Endothelial cell of umbilical vein (primary cell): ENCODE measurements at regions not wholly inside any gene's neighbourhood (a gene's known extent, or its start where the extent isn't known, plus 50 kb on each side); places are given as distances from the start of the nearest gene placed in this dataset.

Source experiments
- EZH2 ChIP-seq: IDR thresholded peaks from 2 replicates; pipeline ENCODE4 v1.6.1; 2012; ENCODE audit warnings: borderline replicate concordance, low read depth, mild to moderate bottlenecking, moderate library complexity, low read length, inconsistent platforms; ENCODE audit not compliant: severe bottlenecking
- FOS ChIP-seq: IDR thresholded peaks from 2 replicates; pipeline ENCODE4 v1.6.1; 2011; ENCODE audit warnings: mild to moderate bottlenecking, low read length, moderate library complexity, borderline replicate concordance; ENCODE audit not compliant: insufficient read depth
- GATA2 ChIP-seq: IDR thresholded peaks from 2 replicates; pipeline ENCODE4 v1.7.0; 2011; ENCODE audit warnings: low read depth, mild to moderate bottlenecking, moderate library complexity, mixed read lengths, low read length; ENCODE audit not compliant: insufficient read length, insufficient read depth
- JUN ChIP-seq: IDR thresholded peaks from 2 replicates; pipeline ENCODE4 v1.6.1; 2011; ENCODE audit warnings: borderline replicate concordance, low read depth; ENCODE audit not compliant: insufficient read length, insufficient read depth
- MYC ChIP-seq: IDR thresholded peaks from one replicate; pipeline ENCODE4 v1.6.1; 2011; ENCODE audit warnings: mild to moderate bottlenecking, low read depth, low read length
- POLR2A ChIP-seq: IDR thresholded peaks from 2 replicates; pipeline ENCODE4 v1.6.1; 2012; ENCODE audit warnings: low read depth, mild to moderate bottlenecking, control low read depth, low read length
- POLR2AphosphoS5 ChIP-seq: IDR thresholded peaks from 2 replicates; pipeline ENCODE4 v1.6.1; 2012; ENCODE audit warnings: low read depth, mild to moderate bottlenecking, control low read depth, low read length, moderate library complexity; ENCODE audit not compliant: insufficient read depth
- TF ChIP-seq, protein P1 (sequence below), 2 donors: IDR thresholded peaks; 1 replicate in 1 of 2; 2 replicates in 1 of 2; pipeline ENCODE4 v1.5.1; 2011; ENCODE audit warnings: low read length in 2 of 2, mild to moderate bottlenecking in 2 of 2, moderate library complexity in 2 of 2, control low read depth in 1 of 2, inconsistent platforms in 1 of 2, low read depth in 1 of 2; ENCODE audit not compliant: insufficient read depth in 1 of 2; ENCODE audit errors: extremely low read depth in 1 of 2

DNA sequence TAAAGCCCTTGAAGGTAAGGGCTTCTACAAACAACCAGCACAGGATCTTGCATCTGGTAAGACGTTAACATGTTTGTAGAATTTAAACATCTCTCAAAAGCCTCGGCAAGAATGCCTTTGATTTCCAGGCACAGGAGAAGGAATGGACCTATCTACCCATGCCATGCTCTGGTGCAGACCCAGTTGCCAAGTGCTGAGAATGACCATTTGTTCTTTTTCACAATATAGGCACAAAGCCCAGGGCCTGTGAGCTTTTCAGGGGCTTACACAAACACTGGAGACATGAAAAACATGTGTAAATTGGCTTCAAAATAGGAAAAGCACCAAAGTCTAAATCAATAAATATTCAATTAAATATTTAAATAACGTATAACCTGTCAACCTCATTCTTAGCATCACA, 266.9 kb upstream of the TTC14 start:
- no peak for TF ChIP-seq POLR2AphosphoS5
- no peak for TF ChIP-seq JUN
- TF ChIP-seq, protein P1, sequence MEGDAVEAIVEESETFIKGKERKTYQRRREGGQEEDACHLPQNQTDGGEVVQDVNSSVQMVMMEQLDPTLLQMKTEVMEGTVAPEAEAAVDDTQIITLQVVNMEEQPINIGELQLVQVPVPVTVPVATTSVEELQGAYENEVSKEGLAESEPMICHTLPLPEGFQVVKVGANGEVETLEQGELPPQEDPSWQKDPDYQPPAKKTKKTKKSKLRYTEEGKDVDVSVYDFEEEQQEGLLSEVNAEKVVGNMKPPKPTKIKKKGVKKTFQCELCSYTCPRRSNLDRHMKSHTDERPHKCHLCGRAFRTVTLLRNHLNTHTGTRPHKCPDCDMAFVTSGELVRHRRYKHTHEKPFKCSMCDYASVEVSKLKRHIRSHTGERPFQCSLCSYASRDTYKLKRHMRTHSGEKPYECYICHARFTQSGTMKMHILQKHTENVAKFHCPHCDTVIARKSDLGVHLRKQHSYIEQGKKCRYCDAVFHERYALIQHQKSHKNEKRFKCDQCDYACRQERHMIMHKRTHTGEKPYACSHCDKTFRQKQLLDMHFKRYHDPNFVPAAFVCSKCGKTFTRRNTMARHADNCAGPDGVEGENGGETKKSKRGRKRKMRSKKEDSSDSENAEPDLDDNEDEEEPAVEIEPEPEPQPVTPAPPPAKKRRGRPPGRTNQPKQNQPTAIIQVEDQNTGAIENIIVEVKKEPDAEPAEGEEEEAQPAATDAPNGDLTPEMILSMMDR (IDR thresholded peaks at IDR 0.05; ENCODE audit: extremely low read depth in 1 of 2, insufficient read depth in 1 of 2, low read depth in 1 of 2, low read length in 2 of 2) = no peak
- TF ChIP-seq MYC = no peak
- TF ChIP-seq GATA2 = no peak
- TF ChIP-seq EZH2 = no peak
- no peak for TF ChIP-seq POLR2A
- no peak for TF ChIP-seq FOS
